Kidney (tissue), 13 donors: ENCODE measurements at regions not wholly inside any gene's neighbourhood (a gene's known extent, or its start where the extent isn't known, plus 50 kb on each side); places are given as distances from the start of the nearest gene placed in this dataset.

Source experiments
- DNase-seq, 5 donors: peaks; one replicate each; pipeline ENCODE4 v3.0.0-alpha.2; 2013 to 2020
- FAIRE-seq: peaks from 2 replicates; lab custom pipeline; 2012; peaks lifted over from hg19 to GRCh38; lab: Jason Lieb, UNC
- H3K27ac ChIP-seq, 2 donors: one replicate each; pipeline ENCODE4 v1.7.0; 2013; ENCODE audit warnings: low read depth in 2 of 2, low read length in 2 of 2, inconsistent platforms in 1 of 2
- H3K27me3 ChIP-seq: one replicate; pipeline ENCODE4 v1.7.1; 2013; ENCODE audit warnings: low read length, inconsistent platforms; ENCODE audit not compliant: control insufficient read depth, insufficient read depth
- H3K36me3 ChIP-seq, 3 donors: one replicate each; pipeline versions ENCODE4 v1.7.0 to v1.7.1; 2013; ENCODE audit warnings: low read length in 3 of 3, control low read depth in 1 of 3, inconsistent platforms in 1 of 3; ENCODE audit not compliant: insufficient read depth in 3 of 3, control insufficient read depth in 2 of 3
- H3K4me1 ChIP-seq, 3 donors: one replicate each; pipeline versions ENCODE4 v1.7.0 to v1.7.1; 2013; ENCODE audit warnings: low read length in 3 of 3, inconsistent platforms in 1 of 3, low read depth in 1 of 3; ENCODE audit not compliant: control insufficient read depth in 2 of 3, insufficient read depth in 2 of 3
- H3K4me3 ChIP-seq, 3 donors: one replicate each; pipeline versions ENCODE4 v1.7.0 to v1.8.1; 2013; ENCODE audit warnings: low read length in 3 of 3, control low read depth in 1 of 3, inconsistent platforms in 1 of 3
- H3K9ac ChIP-seq, 3 donors: one replicate each; pipeline versions ENCODE4 v1.7.0 to v1.7.1; 2013; ENCODE audit warnings: low read length in 3 of 3, control low read depth in 1 of 3, inconsistent platforms in 1 of 3
- H3K9me3 ChIP-seq, 3 donors: one replicate each; pipeline versions ENCODE4 v1.7.0 to v1.7.1; 2013; ENCODE audit warnings: low read length in 3 of 3, control low read depth in 1 of 3, inconsistent platforms in 1 of 3; ENCODE audit not compliant: control insufficient read depth in 2 of 3, insufficient read depth in 1 of 3
- intact Hi-C: fragments of 100-400 bp; cut with DNase I; formaldehyde crosslinking; loops from one replicate; pipeline ENCODE4 v1.11.1; 2022
- TF ChIP-seq, protein P1 (sequence below): IDR thresholded peaks from 3 replicates; pipeline ENCODE4 v1.5.1; 2012; ENCODE audit warnings: mild to moderate bottlenecking, moderate library complexity, borderline replicate concordance; ENCODE audit not compliant: insufficient read depth; ENCODE audit errors: extremely low read depth
- donor health status: control.
- donor health status: control.
- donor health status: control.
- donor health status: control.
- donor health status: control.
- donor health status: DM: yes; HTN: yes; CAD: no.
- donor health status: Normal renal cell carcinoma (clear cell type).

GRCh38 chr5:130268489-130268888 lies 364.2 kb downstream of the CHSY3 start:
- no peaks in the 10 kb centered on the region for H3K9me3 ChIP-seq
- H3K27ac ChIP-seq: no peak overlapping the region
- DNase-seq: no peak
- TF ChIP-seq, protein P1, sequence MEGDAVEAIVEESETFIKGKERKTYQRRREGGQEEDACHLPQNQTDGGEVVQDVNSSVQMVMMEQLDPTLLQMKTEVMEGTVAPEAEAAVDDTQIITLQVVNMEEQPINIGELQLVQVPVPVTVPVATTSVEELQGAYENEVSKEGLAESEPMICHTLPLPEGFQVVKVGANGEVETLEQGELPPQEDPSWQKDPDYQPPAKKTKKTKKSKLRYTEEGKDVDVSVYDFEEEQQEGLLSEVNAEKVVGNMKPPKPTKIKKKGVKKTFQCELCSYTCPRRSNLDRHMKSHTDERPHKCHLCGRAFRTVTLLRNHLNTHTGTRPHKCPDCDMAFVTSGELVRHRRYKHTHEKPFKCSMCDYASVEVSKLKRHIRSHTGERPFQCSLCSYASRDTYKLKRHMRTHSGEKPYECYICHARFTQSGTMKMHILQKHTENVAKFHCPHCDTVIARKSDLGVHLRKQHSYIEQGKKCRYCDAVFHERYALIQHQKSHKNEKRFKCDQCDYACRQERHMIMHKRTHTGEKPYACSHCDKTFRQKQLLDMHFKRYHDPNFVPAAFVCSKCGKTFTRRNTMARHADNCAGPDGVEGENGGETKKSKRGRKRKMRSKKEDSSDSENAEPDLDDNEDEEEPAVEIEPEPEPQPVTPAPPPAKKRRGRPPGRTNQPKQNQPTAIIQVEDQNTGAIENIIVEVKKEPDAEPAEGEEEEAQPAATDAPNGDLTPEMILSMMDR: no peak
- no peaks in the 10 kb centered on the region for H3K36me3 ChIP-seq
- no peak overlapping the region for H3K4me3 ChIP-seq
- H3K9ac ChIP-seq: no peak overlapping the region
- no peaks in the 10 kb centered on the region for H3K27me3 ChIP-seq
- FAIRE-seq: no peak
- intact Hi-C loops: no loop called here
- H3K4me1 ChIP-seq: no peaks in the 10 kb centered on the region

DNA sequence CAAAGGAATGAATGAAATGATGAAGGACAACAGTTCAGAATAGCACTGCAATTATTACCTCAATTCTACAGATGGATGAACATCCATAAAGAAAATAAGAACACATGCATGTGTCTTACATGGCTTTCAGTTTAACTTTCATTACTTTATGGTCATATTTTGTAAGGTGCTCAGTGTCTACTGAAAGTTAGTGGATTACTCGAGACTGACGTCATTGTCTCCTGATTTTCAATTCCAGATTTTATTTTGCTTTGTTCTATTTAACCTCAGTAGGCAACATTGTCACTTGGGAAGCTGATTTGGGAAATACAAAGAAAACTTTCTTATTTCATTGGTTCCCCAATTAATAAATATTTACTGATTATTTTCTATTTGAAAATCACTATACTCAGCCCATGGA lies 363.7 kb downstream of the CHSY3 start:
- no peak overlapping the region for H3K27ac ChIP-seq
- no peak overlapping the region for H3K4me3 ChIP-seq
- H3K36me3 ChIP-seq: no peaks in the 10 kb centered on the region
- H3K9ac ChIP-seq: no peak overlapping the region
- intact Hi-C loops: no loop called here
- no peak for DNase-seq
- H3K27me3 ChIP-seq: no peaks in the 10 kb centered on the region
- TF ChIP-seq, protein P1: no peak
- H3K9me3 ChIP-seq: no peaks in the 10 kb centered on the region
- H3K4me1 ChIP-seq: no peaks in the 10 kb centered on the region
- no peak for FAIRE-seq

DNA sequence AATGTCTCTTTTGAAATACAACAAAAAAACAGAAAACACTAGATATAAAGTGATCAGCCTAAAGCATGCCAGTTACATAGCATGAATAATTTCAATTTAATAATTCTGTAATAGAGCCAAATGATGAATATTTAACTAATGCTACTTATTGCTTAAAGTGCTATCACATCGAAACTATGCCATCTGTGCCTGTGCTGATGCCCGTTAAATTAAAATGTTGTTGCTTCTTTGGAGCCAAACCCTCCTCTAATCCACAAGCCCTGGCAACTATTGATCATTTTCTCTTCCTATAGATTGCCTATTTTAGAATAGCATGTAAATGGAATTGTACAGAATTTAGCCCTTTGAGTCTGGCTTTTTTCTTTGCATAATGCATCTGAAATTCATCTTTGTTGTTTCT lies 356.2 kb downstream of the CHSY3 start:
- TF ChIP-seq, protein P1: no peak
- H3K9ac ChIP-seq: no peak overlapping the region
- H3K4me3 ChIP-seq: no peak overlapping the region
- FAIRE-seq: no peak
- H3K9me3 ChIP-seq: peaks cover 0 to 2% (median 2%) of the 10 kb centered on the region in 3 donors
- no peak overlapping the region for H3K27ac ChIP-seq
- intact Hi-C loops: no loop called here
- H3K4me1 ChIP-seq: no peaks in the 10 kb centered on the region
- DNase-seq: no peak
- H3K27me3 ChIP-seq: no peaks in the 10 kb centered on the region
- no peaks in the 10 kb centered on the region for H3K36me3 ChIP-seq

DNA sequence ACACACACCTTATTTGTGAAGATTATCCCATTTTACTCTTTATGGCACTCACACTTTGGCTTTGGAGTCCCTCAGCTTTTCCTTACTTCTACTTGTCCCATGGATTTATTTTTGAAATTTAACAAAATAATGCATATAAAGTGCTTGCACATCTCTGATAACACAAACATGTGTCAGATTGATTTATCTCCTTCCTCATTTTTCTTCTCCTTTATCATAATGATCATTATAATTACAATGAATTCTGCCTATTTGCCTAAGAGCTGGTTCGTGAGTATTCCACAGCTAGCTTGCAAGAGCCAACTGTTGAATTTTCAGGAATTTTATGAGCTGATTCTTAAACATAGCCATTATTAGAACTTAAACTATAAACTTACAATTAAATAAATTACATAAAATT lies 347.7 kb downstream of the CHSY3 start:
- Histone ChIP-seq H3K4me1 (no peaks in the 10 kb centered on the region), H3K9ac (no peak overlapping the region), H3K27ac (no peak overlapping the region), H3K9me3 (peaks cover 0 to 3% (median 2%) of the 10 kb centered on the region in 3 donors), H3K36me3 (no peaks in the 10 kb centered on the region), H3K27me3 (no peaks in the 10 kb centered on the region), H3K4me3 (no peak overlapping the region)
- intact Hi-C loops: no loop called here
- no peak for DNase-seq
- no peak for FAIRE-seq
- TF ChIP-seq, protein P1: no peak
